ENCODE measurements at regions not wholly inside any gene's neighbourhood (a gene's known extent, or its start where the extent isn't known, plus 50 kb on each side); places are given as distances from the start of the nearest gene placed in this dataset.

DNA sequence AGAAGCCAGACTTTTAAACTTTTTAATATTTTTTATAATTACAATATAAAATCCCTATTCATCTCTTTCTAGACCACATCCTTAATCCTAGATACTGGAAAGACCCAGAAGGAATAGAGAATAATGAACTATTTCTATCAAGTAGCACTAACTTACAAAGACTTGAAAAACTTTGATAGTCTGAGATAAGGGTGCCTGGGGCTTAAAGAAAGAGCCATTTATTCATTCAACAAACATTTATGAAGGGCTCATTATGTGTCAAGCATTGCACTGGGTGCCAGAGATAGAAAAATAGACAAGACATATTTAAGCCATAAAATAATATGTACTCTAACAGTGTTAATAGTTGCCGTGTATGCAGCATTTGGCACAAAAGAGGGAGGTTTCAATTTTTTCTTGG, 178.0 kb upstream of the EMCN start:
- H3K27ac ChIP-seq: no peak overlapping the region
- no peaks in the 10 kb centered on the region for H3K27me3 ChIP-seq
- no peak overlapping the region for H3K4me3 ChIP-seq (replicated peaks in 1 of 3)
- DNase-seq: no peak
- WGBS, 2 donors: 82 to 88% methylated on average over 1 of the region's 1 CpG
- TF ChIP-seq POLR2A (IDR thresholded peaks at IDR 0.05): no peak
- no peak for TF ChIP-seq CTCF (IDR thresholded peaks at IDR 0.05)
- no peaks in the 10 kb centered on the region for H3K4me1 ChIP-seq
- H3K36me3 ChIP-seq: no peaks in the 10 kb centered on the region
- H3K9me3 ChIP-seq: no peaks in the 10 kb centered on the region
- intact Hi-C loops (cut with DNase I): no loop called here

DNA sequence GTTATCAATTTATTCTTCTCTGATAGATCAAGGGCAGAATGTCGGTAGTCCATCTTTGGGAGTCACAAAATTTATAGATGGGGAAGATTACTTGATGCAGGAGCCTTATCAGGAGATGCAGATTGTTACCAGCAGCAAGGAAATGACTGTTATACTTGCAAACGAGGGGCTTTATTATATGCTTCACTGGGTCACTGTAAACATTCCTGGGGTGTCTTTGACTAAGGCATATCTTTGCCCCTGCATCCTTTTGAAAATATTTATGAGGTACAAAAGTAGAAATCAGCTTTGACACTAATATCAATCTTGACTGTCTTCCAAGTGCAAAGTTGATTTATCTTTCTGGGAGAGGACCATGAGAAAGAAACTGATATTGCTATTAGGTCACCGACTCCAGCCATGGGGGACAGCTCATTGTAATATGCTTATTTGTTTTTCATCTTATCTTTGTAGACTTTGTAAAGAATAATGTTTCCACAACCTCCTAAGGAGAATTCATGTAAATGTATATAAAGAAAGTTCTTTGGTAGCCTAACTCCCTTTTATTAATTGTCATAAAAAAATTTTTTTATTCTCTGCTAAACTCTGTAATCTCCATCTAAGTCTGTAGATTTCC, 177.3 kb upstream of the EMCN start:
- intact Hi-C loops (cut with DNase I): no loop called here
- Histone ChIP-seq H3K27ac (no peak overlapping the region), H3K9me3 (no peaks in the 10 kb centered on the region), H3K27me3 (no peaks in the 10 kb centered on the region), H3K36me3 (no peaks in the 10 kb centered on the region), H3K4me1 (no peaks in the 10 kb centered on the region), H3K4me3 (replicated peaks in 1 of 3) (no peak overlapping the region)
- no peak for DNase-seq
- WGBS, 2 donors: 51 to 54% methylated on average over 3 of the region's 3 CpGs
- TF ChIP-seq POLR2A (IDR thresholded peaks at IDR 0.05) (no peak), CTCF (IDR thresholded peaks at IDR 0.05) (no peak)

DNA sequence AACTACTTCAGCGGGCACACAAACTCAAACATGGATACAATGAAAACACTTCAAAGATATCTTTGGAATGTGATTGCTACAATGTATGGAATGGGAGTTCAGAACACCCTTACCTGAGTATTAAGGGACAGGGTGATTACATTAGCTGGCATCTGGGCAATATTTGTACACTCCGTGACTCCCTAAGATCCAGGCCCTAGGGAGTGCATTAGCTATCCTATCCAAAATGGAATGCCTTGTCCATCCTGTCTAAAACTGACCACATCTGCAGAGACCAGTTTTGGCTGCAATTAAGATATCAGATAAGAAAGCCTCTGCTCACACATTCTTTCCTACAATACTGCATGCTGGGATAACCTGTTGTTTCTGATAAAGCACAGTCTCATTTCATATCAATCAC, 176.6 kb upstream of the EMCN start:
- Histone ChIP-seq H3K36me3 (no peaks in the 10 kb centered on the region), H3K4me3 (replicated peaks in 1 of 3) (no peak overlapping the region), H3K4me1 (no peaks in the 10 kb centered on the region), H3K27ac (no peak overlapping the region), H3K9me3 (no peaks in the 10 kb centered on the region), H3K27me3 (no peaks in the 10 kb centered on the region)
- WGBS, 2 donors: 83 to 92% methylated on average over 2 of the region's 2 CpGs
- intact Hi-C loops (cut with DNase I): no loop called here
- TF ChIP-seq CTCF (IDR thresholded peaks at IDR 0.05) (no peak), POLR2A (IDR thresholded peaks at IDR 0.05) (no peak)
- DNase-seq: no peak

DNA sequence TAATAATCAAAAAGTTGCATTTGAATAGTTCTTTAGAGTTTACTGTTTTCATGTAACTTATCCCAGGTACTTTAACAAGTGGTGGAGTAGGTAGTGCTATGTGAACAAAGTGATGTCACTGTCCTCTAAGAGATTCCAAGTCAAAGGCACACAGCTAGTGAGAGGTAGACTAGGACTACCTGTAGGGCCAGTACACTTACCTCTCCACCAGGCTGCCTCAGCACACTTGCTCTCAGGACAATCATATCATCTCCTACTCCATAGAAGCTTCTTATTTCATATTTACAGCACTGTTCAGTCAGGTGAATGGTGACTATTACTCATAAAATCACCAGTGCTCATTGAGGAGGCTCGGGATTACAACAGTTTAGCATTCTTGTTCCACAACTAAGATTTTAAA, 173.0 kb upstream of the EMCN start:
- H3K9me3 ChIP-seq: no peaks in the 10 kb centered on the region
- H3K27me3 ChIP-seq: no peaks in the 10 kb centered on the region
- no peak overlapping the region for H3K4me3 ChIP-seq (replicated peaks in 1 of 3)
- H3K36me3 ChIP-seq: no peaks in the 10 kb centered on the region
- WGBS, 2 donors: 92 to 97% methylated on average over 1 of the region's 1 CpG
- H3K27ac ChIP-seq: no peak overlapping the region
- intact Hi-C loops (cut with DNase I): no loop called here
- DNase-seq: no peak
- no peak for TF ChIP-seq CTCF (IDR thresholded peaks at IDR 0.05)
- no peak for TF ChIP-seq POLR2A (IDR thresholded peaks at IDR 0.05)
- H3K4me1 ChIP-seq: no peaks in the 10 kb centered on the region

DNA sequence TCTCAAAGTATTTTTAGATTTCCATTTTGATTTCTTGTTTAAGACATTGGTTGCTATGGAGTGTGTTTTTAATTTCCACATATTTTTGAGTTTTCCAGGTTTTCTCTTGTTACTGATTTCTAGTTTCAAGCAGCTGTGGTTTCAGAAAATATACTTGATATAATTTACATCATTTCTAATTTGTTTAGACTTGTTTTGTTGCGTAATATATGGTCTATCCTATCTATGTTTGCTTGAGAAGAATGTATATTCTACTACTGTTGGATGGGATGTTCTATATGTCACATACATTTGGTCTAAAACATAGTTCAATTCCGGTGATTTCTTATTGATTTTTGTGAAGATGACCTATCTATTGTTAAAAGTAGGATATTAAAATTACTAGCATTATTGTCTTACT, 170.5 kb upstream of the EMCN start:
- Histone ChIP-seq H3K27ac (no peak overlapping the region), H3K4me1 (no peaks in the 10 kb centered on the region), H3K4me3 (replicated peaks in 1 of 3) (no peak overlapping the region), H3K9me3 (no peaks in the 10 kb centered on the region), H3K36me3 (no peaks in the 10 kb centered on the region), H3K27me3 (no peaks in the 10 kb centered on the region)
- intact Hi-C loops (cut with DNase I): no loop called here
- no peak for TF ChIP-seq CTCF (IDR thresholded peaks at IDR 0.05)
- no peak for TF ChIP-seq POLR2A (IDR thresholded peaks at IDR 0.05)
- no peak for DNase-seq
- WGBS, 2 donors: 94% methylated on average over 2 of the region's 2 CpGs

All from thyroid gland (tissue), 4 donors.